IPS-18c (cell line): ENCODE measurements at regions not wholly inside any gene's neighbourhood (a gene's known extent, or its start where the extent isn't known, plus 50 kb on each side); places are given as distances from the start of the nearest gene placed in this dataset.

Source experiments
- H3K4me3 ChIP-seq: 2 replicates; pipeline ENCODE4 v1.7.0; 2013; ENCODE audit warnings: low read depth, mild to moderate bottlenecking, low read length, moderate library complexity; ENCODE audit not compliant: insufficient read depth
- H3K9me3 ChIP-seq: one replicate; pipeline ENCODE4 v1.6.1; 2013; ENCODE audit warnings: mild to moderate bottlenecking, low read length, moderate library complexity; ENCODE audit not compliant: control insufficient read depth, insufficient read depth

DNA sequence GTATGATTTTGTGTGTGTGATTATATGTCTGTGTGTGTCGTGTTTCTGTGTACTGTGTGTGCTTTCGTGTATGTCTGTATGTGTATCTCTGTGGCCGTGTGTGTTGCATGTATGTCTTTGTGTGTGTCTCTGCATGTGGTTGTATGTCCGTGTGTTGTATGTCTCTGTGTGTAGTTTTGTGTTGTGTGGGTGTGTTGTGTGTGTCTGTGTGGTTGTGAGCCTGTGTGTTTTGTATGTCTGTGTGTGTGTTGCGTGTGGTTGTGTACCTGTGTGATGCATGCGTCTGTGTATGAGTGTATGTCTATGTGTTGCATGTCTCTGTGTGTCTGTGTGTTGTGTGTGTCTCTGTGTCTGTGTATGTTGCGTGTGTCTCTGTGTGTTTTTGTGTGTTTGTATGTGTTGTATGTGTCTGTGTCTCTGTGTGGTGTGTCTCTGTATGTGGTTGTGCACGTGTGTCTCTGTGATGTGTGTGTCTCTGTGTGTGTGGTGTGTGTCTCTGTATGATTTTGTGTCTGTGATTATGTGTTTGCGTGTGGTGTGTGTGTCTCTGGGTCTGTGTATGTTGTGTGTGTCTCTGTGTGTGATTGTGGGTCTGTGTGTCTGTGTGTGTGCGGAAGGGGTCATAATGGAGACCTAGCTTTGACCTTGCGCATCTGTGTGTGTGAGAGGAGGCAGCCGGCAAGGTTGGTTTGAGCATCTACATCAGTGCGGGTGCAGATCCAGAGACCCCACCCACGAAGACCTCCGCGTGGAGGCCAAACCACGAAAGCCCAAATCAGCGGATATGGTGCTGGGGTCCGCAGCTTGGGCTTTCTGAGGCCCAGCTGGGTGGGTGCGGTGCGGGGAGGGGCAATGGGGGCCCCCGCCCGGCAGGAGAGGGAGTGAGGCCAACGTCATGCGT, 212.6 kb upstream of the GSE1 start:
- Histone ChIP-seq H3K9me3 (no peaks in the 10 kb centered on the region), H3K4me3 (no peak overlapping the region)

DNA sequence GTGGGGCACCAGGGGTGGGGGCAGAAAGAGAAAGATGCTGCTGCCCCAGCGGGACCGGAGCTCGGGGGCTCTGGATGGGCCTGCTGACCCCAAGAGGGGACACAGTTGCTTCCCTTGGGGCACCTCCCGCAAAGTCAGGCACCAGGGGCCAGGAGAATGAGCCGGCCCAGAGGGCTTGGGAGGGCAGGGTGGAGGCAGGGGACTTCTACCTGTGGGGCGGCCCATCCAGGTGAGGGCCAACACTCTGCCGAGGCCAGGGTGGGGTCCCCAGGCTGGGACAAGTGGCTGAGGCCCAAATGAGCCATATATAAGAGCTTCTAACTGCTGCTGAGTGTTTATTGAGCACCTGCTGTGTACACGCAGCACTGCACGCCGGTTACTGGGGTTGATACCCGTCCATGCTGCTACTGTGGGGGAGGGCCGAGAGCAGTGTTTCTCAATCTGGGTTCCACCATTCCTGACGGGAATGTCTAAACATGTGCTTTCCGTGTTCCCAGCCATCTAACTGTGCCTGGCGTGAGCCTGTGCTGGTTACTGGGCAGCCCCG, 211.7 kb upstream of the GSE1 start:
- Histone ChIP-seq H3K4me3 (no peak overlapping the region), H3K9me3 (no peaks in the 10 kb centered on the region)

DNA sequence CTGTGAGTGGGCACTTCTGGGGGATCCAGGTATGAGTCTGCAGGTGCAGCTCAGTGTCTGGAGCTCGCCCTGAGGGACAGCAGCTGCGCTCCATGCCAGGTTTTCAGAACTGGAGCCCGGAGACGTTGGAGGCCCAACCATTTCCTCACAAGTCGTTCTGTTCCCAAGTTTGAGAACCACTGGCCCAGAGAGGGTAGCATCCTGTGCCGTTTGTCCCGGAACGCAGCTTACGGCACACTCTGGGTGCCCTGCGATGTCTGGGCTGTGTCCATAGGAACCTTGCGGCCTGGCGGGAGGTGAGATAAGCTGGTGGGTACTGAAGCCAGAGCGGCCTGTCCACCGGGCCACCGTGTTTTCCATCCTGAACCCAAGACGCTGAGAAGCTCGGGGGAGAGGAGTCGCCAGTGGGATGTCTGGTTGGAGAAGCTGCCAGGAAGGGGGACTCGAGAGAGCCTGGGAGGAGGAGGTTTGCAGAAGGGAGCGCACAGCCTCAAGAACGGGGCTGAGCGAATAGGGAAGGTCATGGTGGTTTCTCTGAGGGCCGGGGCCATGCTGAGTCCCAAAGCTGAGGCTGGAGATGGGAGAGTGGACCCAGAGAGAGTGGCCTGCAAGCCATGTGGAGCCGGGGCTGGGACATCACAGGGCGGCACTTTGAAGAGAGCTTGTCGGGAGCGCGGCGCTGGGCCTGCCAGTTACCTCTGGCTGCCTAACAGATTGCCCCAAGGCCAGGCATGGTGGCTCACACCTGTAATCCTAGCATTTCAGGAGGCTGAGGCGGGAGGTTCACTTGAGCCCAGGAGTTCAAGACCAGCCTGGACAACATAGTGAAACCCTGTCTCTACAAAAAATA, 211.0 kb upstream of the GSE1 start:
- Histone ChIP-seq H3K4me3 (no peak overlapping the region), H3K9me3 (no peaks in the 10 kb centered on the region)

DNA sequence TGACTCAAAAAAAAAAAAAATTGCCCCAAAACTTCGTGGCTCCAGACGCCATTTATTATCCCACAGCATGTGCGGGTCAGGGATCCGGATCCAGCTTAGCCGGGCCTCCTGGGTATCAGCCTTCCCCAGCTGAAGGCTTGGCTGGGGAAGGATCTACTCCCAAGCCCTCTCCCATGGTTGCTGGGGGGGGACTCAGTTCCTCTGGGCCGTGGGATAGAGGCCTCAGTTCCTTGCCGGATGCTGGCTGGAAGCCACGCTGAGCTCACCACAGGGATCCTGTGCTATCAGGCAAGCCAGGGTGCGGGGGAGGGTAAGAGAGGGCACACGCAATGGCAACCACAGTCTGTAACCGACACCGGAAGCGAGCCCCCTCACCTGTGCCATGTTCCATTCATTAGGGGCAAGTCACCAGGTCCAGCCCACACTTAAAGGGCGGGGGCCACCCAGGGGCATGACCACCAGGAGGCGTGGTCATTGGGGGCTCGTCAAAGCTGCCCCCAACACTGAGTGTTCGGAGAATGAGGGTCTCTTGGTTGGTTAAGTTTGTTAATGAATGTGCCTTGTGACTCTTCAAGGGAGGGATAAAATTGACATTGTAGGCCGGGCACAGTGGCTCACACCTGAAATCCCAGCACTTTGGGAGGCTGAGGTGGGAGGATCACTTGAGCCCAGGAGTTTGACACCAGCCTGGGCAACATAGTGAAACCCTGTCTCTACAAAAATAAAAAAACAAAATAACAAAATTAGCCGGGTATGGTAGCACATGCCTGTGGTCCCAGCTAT, 210.0 kb upstream of the GSE1 start:
- H3K4me3 ChIP-seq = peak overlapping the region; percentile 15; the same call in 1 of the 2 replicates
- H3K9me3 ChIP-seq = no peaks in the 10 kb centered on the region

DNA sequence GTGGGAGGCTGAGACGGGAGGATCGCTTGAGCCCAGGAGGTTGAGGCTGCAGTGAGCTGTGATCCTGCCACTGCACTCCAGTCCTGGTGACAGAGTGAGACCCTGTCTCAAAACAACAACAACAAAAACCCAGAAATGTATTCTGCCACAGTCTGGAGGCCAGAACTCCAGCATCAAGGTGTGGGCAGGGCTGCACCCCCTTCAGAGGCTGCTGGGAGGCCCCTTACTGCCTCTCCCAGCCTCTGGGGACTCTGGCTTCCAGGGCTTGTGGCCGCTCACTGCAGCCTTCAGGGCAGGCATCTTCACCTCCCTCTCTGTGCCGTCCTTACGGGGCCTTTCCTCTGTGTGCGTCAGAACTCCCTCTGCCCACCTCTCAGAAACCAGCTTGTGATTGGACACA, 209.4 kb upstream of the GSE1 start:
- no peaks in the 10 kb centered on the region for H3K9me3 ChIP-seq
- no peak overlapping the region for H3K4me3 ChIP-seq

DNA sequence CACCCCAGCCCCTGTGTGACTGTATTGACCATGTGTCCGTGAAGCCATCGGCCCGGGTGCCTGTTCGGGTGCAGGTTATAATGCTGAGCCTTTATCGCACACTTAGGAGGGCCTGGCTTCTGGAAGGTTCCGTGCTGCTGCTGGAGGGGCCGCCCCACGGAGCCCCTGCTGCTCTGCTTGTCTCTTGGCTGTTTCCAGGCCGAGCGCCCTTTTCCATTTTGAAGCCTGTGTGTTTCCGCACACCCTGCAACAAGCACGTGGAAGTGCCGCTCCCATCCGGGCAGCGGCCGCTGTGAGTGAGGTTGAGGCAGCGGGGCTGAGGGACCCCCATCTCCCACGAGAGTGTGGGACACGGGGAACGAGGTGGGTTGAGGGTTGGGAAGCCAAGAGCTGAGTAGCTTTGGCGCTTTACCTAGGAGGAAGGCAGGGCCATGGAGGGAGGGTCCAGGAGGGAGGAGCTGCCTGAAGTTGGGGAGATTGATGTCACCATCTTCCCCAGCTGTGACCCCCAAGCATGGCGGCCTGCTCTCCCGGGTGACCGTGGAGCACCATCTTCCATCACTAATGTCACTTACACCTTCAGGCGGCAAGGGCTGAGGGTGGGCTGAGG, 200.1 kb upstream of the GSE1 start:
- Histone ChIP-seq H3K4me3 (no peak overlapping the region), H3K9me3 (no peaks in the 10 kb centered on the region)

DNA sequence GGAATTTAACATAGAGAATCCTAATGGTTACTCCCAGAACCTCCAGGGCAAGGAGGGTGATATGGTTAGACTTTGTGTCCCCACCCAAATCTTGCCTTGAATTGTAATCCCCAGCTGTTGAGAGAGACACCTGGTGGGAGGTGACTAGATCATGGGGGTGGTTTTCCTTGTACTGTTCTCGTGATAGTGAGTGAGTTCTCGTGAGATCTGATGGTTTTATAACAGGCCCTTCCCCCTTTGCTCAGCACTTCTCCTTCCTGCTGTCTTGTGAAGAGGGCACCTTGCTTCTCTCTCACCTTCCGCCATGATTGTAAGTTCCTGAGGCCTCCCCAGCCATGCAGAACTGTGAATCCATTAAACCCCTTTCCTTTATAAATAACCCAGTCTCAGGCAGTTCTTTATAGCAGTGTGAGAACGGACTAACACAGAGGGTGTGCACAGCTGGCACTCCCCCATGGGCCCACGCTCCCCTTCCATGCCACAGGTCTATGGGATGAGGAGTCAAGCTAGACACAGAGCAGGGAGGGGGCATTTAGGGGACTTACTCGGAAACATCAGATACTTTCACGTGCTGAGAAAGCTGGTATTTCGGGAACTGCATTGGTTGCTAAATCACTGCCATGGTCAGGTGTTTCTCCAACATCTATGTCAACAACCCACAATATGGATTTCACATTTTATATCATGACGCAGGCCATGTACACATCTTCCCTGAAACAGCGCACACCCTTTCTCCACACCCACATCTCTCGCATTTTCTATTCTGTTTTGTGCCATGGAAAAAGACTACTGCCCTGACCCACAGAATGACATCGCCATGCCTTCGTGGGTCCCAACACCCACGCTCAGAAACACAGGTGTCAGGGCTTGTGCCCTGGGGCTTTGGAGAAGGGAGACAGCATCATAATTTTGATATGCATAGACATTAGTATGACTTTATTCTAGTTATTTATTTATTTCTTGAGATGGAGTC, 199.1 kb upstream of the GSE1 start:
- H3K9me3 ChIP-seq = no peaks in the 10 kb centered on the region
- no peak overlapping the region for H3K4me3 ChIP-seq

DNA sequence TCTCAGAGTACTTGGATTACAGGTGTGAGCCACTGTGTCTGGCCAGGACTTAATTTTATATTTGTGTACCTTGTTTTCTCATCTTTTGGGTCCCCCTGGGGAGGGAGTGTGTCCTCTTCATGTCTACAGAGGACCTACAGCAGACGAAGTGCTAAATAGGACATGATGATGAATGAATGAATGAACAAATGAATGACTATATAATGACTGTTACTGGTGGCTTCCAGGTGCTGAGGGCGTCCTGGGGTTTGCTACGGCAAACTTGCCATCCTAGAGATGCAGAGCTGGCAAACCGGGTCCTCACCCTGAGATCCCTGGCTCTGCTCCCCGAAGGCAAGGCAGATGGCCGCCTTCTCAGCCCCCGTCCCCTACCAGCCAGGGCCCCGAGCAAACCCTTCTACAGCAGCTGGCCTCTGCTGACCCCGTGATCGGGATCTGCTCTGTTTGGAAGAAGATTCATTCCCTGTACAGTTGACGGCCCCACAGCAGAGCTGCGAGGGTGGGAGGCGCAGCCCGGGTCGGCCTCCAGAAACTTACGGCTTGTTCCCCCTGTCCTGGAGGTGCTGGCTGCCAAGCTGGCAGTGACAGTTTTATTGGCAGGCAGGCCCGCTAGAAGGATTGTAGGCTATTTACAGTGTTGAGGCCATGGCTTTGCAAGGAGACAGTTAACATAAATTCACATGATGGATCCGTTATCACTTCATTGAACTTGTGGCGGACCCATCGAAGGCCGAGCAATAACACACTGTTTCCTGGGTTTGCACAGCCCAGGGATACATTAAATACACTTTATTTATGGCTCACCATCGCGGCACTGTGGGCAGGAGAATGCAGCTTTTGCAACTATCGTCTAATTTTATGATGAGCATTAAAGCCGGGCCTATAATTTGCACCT, 197.7 kb upstream of the GSE1 start:
- Histone ChIP-seq H3K4me3 (no peak overlapping the region), H3K9me3 (no peaks in the 10 kb centered on the region)

DNA sequence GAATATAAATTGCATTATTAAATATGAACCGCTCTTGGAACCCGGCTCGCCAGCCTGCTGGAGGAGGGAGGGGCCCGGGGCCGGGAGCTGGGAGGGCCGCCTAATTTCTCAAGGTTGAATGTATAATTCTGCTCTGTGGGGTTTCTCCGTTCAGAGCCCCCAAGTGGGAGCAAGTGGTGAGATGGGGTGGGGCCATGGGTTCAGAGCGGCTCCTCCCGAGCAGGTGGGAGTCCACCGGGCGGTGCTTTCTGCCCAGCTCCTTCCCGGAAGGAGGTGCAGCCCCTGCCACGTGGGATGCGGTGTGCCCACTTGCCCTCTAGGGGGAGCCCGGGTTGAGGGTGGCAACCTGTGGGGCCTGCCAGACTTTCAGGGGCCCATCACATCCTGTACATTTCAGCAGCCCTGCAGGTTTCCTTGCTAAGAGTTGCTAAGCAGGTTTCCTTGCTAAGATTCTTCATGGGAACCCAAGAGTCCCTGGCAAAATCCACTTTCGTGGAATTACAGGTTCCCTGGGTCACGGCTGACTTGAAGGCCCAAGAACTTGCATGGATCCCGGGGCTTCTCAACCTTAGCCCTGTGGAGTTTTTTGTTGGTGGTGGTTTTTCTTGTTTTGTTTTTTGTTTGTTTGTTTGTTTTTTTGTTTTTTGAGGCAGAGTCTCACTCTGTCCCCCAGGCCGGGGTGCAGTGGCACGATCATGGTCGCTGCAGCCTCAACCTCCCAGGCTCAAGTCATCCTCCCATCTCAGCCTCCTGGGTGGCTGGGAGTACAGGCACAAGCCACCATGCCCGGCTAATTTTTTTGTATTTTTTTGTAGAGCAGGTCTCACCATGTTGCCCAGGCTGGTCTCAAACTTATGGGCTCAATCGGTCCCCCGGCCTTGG, 196.7 kb upstream of the GSE1 start:
- Histone ChIP-seq H3K9me3 (no peaks in the 10 kb centered on the region), H3K4me3 (no peak overlapping the region)

DNA sequence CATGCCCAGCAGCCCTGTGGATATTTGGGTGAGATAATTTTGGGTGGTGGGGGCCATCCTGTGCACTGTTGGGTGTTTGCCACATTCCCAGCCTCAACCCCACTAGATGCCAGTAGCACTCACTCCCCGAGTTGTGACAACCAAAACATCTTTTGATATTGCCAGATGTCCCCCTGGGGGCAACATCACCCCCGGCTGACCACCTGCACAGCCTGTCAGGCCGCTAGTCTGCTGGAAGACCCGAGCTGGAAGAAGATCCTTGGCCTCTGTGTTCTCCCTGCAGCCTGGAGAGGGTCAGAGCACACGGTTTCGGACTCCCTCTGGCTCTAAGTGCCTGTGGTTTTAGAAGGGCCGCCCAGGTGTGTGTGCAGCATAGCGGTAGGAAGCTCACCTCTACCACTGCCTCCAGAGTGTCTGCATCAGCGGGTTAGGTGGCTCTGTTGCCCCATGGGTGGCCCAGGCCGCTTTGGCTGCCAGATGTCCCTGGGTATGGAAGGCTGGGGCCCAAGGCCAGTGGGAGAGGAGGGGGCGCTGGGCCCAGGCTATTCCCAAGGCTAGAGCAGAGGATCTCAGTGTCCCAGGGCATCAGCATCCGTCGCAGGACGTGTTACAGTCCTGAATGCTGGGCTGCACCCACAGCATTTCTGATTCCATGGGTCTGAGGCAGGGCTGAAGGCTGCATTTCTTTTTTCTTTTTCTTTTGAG, 195.8 kb upstream of the GSE1 start:
- Histone ChIP-seq H3K9me3 (no peaks in the 10 kb centered on the region), H3K4me3 (no peak overlapping the region)

DNA sequence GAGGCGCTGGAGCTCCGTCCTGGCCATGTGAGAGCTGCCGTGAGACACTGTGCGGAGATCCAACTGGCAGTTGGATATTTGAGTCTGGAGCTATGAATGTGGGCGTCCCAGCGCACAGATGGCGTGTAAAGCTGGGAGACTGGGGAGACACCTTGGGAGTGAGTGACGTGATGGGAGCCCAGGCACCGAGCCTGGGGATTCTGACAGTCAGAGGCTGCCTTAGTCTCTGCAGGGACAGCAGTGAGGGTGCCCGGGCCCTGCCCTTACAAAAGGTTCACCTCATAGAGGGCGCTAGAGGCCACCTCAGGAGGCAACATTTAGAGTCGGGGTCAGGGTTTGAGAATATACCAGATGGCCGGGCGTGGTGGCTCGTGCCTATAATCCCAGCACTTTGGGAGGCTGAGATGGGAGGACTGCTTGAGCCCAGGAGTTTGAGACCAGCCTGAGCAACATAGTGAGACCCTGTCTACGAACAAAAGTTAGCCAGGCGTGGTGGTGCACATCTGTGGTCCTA, 194.1 kb upstream of the GSE1 start:
- Histone ChIP-seq H3K4me3 (no peak overlapping the region), H3K9me3 (no peaks in the 10 kb centered on the region)

DNA sequence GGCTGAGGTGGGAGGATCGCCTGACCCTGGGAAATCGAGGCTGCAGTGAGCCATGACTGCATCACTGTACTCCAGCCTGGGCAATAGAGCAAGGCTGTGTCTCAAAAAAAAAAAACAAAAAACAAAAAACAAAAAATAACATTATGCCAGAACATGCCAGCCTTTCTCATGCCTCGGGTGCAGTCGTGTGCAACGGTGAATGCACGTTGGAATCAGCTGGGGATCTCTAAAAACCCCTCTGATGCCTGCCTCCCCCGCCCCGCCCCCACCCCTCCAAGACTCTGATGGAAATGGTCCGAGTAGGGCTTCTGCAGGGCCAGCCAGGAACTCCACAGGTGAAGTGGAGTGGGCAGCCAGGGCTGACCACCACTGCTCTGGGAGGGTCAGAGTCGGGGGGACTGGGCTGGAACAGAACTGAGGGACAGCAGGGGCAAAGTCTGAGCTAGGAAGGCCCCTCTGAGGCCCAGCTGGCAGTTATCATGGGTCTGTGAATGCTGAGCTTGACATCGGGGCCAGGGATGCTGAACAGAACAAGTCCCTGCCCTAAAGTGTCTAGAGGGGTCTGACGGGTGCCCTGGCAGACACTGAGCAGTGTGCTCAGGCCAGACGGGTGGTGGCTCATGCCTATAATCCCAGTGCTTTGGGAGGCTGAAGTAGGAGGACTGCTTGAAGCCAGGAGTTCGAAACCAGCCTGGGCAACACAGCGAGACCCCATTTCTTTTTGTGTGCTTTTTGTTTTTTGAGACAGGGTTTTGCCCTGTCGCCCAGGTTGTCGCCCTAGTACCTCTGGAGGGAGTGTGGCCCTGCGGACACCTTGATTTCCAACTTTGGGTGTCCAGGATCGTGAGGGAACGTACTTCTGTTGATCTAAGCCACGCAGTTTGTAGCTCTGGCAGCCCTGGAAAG, 193.4 kb upstream of the GSE1 start:
- no peaks in the 10 kb centered on the region for H3K9me3 ChIP-seq
- no peak overlapping the region for H3K4me3 ChIP-seq
